ENCODE measurements at regions not wholly inside any gene's neighbourhood (a gene's known extent, or its start where the extent isn't known, plus 50 kb on each side); places are given as distances from the start of the nearest gene placed in this dataset.
"Not testable (repeated sequence)": the region's sequence is repeated elsewhere in the genome, so short reads cannot be mapped to it uniquely, and the experiment has no call there.

- Histone ChIP-seq H3K9me3 (ENCODE audit: control insufficient read depth, insufficient read depth, low read length) (no peaks in the 10 kb centered on the region), H3K27ac (ENCODE audit: low read depth, low read length) (no peak overlapping the region), H3K27me3 (ENCODE audit: control insufficient read depth, insufficient read depth, low read length) (no peaks in the 10 kb centered on the region), H3K4me3 (ENCODE audit: low read depth, low read length) (no peak overlapping the region)
- DNase-seq (ENCODE audit: low read depth, low spot score) = no peak
- no peak for TF ChIP-seq CTCF (IDR thresholded peaks at IDR 0.05; ENCODE audit: low read depth, low read length)
- ChIA-PET CTCF (no interaction called here), POLR2A (interaction anchor here (0.6 kb wide), 1 partner anchor 36 kb away, joined by 3 read pairs; no protein-coding TSS in a partner anchor)
These were observed 52.3 kb upstream of the CNOT10 start for GRCh38 chr3:32632533-32633265.

GRCh38 chr3:32630266-32630665 is 54.7 kb upstream of the CNOT10 start:
- TF ChIP-seq CTCF (IDR thresholded peaks at IDR 0.05; ENCODE audit: low read depth, low read length) = no peak
- no peaks in the 10 kb centered on the region for H3K9me3 ChIP-seq (ENCODE audit: control insufficient read depth, insufficient read depth, low read length)
- POLR2A ChIA-PET = no interaction called here
- DNase-seq (ENCODE audit: low read depth, low spot score) = no peak
- H3K27me3 ChIP-seq (ENCODE audit: control insufficient read depth, insufficient read depth, low read length) = no peaks in the 10 kb centered on the region
- no peak overlapping the region for H3K4me3 ChIP-seq (ENCODE audit: low read depth, low read length)
- H3K27ac ChIP-seq (ENCODE audit: low read depth, low read length) = no peak overlapping the region
- CTCF ChIA-PET = no interaction called here

- Histone ChIP-seq H3K27me3 (ENCODE audit: control insufficient read depth, insufficient read depth, low read length) (no peaks in the 10 kb centered on the region), H3K9me3 (ENCODE audit: control insufficient read depth, insufficient read depth, low read length) (no peaks in the 10 kb centered on the region), H3K27ac (ENCODE audit: low read depth, low read length) (no peak overlapping the region), H3K4me3 (ENCODE audit: low read depth, low read length) (no peak overlapping the region)
- ChIA-PET CTCF (no interaction called here), POLR2A (interaction anchor here (0.6 kb wide), 1 partner anchor 9 kb away, joined by 3 read pairs; no protein-coding TSS in a partner anchor)
- no peak for DNase-seq (ENCODE audit: low read depth, low spot score)
- TF ChIP-seq CTCF (IDR thresholded peaks at IDR 0.05; ENCODE audit: low read depth, low read length) = no peak
These were observed 56.0 kb upstream of the DYNC1LI1 start for GRCh38 chr3:32626631-32627030.

- CTCF ChIA-PET = not testable (repeated sequence)
These were observed 55.0 kb upstream of the DYNC1LI1 start for GRCh38 chr3:32625543-32626176.

GRCh38 chr3:32623532-32623931 is 52.9 kb upstream of the DYNC1LI1 start:
- TF ChIP-seq CTCF (IDR thresholded peaks at IDR 0.05; ENCODE audit: low read depth, low read length) = no peak
- no peaks in the 10 kb centered on the region for H3K27me3 ChIP-seq (ENCODE audit: control insufficient read depth, insufficient read depth, low read length)
- DNase-seq (ENCODE audit: low read depth, low spot score) = no peak
- no peaks in the 10 kb centered on the region; the same call in 1 of the 2 replicates for H3K9me3 ChIP-seq (ENCODE audit: control insufficient read depth, insufficient read depth, low read length)
- ChIA-PET CTCF (no interaction called here), POLR2A (no interaction called here)
- no peak overlapping the region for H3K27ac ChIP-seq (ENCODE audit: low read depth, low read length)
- H3K4me3 ChIP-seq (ENCODE audit: low read depth, low read length) = no peak overlapping the region

More at GRCh38 chr3:32625543-32626176, 55.0 kb upstream of the DYNC1LI1 start:
- POLR2A ChIA-PET = interaction anchor here (0.5 kb wide), 1 partner anchor 29 kb away, joined by 7 read pairs; no protein-coding TSS in a partner anchor
- not testable (repeated sequence) for H3K27me3 ChIP-seq (ENCODE audit: control insufficient read depth, insufficient read depth, low read length); H3K9me3 ChIP-seq (ENCODE audit: control insufficient read depth, insufficient read depth, low read length); H3K4me3 ChIP-seq (ENCODE audit: low read depth, low read length); H3K27ac ChIP-seq (ENCODE audit: low read depth, low read length); DNase-seq (ENCODE audit: low read depth, low spot score)

Data from AG04450 (cell line).